HG03066 (cell line): ENCODE measurements at regions not wholly inside any gene's neighbourhood (a gene's known extent, or its start where the extent isn't known, plus 50 kb on each side); places are given as distances from the start of the nearest gene placed in this dataset.

ENCODE experiments used
- ATAC-seq: cut with Tn5 transposase; IDR thresholded peaks from one replicate; pipeline ENCODE4 v1.9.1; 2021; ENCODE audit warnings: low read depth; ENCODE audit not compliant: unreplicated experiment

DNA sequence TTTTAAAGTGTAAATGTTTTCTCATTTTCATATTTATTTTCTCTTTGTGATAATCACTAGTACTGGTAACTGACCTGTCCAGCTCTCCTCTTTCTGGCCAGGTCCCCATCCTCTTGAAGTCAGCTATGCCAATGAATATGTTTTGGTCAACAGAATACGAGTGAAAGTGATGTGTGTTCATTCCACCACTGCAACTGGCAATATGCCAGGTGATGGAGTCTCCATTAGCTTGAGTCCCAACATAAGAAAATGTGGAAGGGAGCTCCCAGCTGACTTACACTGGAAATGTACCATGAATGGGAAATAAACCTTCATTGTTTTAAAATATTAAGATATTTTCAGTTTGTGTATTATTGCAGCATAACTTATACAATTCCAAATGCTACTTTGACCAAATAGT lies 75.8 kb downstream of the CCDC34 start:
- ATAC-seq: no peak

DNA sequence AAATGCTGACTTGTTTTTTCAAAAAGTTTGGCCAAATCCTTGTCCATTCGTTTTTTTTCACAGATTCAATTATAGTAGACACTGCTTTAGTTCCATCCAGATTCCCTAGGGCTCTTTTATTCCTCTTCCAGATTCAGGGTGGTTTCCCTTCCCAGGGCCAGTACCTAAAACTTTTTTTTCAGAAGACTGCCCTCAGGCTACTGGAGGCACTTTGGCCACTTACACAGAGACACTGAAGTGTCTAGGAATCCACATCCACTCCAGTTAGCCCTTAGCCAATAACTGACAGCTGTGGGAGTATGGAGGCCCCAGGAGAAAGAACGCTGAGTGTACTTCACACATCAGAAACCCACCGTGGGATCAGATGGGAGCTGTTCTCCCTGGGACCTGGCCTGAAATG lies 77.3 kb downstream of the CCDC34 start:
- no peak for ATAC-seq

DNA sequence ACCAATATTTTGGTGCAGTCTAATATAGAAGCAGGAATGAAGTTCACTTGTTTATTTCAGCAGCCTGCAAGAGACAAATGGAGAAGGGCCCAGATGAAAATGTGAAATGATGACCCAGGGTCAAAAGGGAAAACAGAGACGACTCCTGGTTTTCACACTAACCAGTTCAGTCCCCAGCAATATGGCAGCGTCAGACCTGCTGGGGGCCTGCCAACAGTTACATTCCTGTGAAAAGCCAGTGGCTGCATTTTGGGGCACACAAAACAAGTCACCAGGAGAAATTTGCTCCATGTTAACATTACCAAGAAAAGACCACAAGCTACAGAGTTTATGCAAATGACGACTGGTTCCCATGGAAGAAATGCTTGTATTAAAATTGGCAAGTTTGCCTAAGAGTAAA lies 80.2 kb downstream of the CCDC34 start:
- no peak for ATAC-seq

DNA sequence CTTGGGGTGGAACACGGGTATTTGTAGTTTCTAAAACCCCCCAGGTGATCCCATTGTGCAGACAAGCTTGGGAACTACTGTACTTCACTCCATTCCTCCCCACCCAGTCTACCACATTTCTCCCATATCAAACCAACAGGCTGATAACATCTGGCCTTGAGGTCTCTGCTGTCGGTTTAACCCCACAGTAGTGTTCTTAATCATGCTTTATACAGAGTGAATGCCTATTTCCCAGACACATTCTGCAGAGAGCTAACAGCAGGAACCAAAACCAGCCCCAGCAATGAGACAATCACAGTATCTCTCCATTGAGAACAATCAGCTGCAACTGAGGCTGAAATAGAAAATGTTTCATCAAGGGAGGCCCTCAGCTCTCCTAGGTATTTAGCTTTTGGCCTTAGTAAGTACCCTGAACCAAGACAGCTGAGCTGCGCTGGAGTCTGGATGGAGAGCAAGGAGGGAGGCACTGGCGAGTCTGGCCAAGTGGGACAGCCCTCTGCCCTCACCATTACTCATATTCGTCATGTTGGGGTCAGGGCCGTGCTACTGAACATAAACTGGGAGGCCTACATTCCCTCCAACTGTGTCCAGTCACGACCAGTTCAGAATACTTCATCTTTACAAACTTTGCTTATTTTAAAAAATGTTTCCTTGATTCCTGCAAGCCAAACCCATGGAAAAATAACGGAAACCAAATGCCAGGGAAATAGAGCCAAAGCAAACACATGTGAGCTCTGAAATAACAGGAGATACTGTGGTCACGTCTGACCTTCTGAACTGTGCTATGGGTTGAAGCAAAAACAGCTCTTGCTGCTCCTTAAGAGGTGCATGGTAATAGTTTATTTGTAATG lies 81.0 kb downstream of the CCDC34 start:
- ATAC-seq: no peak

DNA sequence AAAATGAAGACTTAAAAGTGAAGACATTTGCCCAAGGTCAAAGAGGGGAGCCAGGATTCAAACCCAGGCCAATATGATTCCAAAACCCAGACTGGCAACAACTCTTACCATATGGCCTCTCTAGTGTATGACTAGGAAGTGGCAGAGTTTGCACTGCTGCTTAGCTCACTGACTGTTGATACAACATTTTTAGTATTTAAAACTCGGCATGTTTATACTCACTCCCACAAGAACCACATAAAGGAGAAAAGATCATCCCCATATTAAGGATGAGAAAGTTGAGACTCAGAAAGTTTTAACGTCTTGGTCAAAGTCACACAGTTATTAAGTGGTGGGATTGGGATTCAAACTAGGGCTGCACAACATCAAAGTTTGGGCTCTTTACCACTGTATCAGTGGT lies 81.7 kb downstream of the CCDC34 start:
- no peak for ATAC-seq

DNA sequence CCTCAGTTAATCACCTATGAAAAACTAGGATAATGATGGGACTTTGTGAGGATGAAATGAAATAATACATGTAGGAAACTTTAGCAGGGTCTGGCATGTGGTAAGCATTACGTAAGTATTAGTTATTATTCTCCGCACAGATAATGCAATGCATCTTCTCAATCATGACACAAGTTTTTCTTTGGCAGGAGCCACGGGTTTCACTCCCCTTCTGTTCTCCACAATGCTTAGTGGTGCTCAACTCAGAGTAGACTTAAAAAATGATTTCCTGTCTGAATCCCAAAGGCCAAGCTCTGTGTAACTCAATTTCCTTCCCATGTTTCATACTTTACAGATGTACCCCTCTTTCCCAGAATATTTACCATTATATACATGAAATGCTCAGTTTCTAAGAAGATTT lies 82.9 kb downstream of the CCDC34 start:
- ATAC-seq: no peak

DNA sequence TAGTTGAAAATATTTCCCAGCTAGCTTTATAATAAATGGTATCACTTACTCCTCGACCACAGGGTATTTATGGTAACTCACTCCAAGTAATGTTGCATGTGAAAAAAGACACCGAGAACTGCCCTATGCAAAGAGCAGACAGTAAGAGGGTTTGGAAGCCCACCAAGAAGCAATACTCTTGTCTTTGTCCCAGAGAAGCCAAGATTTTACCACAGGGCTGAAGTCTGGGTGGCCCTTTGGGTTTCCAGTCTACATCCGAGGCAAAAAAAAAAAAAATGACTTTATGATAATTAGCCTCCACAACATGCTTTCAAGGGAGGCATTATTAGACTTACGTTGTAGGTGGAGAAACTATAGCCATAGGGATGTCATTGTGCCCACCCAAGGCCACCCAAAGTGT lies 83.6 kb downstream of the CCDC34 start:
- ATAC-seq: no peak

DNA sequence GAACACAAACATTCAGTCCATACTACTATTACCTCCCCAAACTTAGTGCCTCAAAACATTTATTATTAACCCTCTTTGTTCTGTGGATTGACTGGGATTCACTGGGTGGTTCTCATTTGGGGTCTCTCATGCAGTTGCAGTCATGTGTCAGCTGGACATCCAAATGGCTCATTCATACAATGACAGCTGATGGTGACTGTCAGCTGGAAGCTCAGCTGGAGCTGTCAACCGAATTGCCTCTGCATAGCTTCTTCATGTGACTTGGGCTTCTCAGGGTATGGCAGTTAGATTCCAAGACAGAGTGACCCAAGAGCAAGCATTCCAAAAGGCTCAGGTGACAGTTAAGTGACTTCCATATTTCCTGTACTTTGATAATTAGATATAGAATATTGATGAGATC lies 85.2 kb downstream of the CCDC34 start:
- no peak for ATAC-seq

DNA sequence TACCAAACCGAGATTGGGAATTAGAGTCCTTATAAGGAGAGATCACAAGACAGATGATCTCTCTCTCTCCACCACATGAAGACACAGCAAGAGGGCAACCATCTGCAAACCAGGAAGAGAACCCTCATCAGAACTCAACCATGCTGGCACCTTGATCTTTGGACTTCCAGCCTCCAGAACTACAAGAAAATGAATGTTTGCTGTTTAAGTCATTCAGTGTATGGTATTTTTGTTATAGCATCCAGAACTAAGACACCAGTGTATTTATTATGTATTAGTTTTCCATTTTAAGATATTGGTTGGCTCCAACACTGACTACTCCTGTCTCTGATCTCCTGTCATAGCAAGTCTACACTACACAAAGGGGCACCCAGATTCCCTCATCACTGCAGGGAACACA lies 86.9 kb downstream of the CCDC34 start:
- ATAC-seq: no peak

DNA sequence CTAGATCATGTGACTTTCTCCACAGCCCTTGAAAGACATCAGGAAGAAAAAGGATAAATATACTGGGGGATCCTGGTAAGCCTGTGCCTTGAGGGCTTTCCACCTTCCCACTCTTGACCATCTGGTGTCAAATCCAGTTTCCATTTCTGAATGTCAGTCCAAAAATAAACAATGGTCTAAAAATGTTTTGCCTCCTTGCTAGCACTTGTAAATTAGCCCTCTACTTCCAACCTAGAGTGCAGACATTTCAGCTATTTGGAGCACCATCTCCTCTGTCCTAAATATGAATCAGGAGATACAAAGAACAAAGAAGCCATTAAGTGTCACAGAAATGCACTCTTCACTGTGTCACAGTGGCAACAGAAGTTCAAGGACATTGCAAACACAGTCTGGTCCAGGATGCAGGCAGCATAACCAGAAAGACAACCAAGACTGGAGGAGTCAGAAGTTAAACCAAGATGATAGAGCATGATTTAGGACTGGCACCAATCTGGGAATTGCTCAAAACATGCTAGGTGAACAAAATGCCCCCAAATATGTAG lies 88.1 kb downstream of the CCDC34 start:
- ATAC-seq: no peak

DNA sequence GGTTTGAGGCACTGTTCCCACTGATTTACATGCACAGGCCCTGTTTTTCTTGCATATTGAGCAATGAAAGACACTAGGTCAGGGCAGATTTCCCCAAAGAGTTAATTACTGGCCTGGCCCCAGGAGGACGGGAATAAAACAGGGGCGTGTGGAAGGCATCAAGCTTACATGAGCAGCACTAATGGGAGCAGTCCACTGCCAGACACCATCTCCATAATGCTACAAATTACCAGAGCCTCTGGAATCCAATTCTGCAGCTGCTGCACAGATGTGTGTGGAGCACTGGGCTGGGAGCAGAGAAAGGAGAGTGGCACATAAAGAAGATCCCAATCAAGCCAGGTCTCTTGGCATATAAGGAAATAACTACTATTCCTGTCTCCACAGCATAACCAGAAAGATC lies 96.9 kb downstream of the CCDC34 start:
- no peak for ATAC-seq

DNA sequence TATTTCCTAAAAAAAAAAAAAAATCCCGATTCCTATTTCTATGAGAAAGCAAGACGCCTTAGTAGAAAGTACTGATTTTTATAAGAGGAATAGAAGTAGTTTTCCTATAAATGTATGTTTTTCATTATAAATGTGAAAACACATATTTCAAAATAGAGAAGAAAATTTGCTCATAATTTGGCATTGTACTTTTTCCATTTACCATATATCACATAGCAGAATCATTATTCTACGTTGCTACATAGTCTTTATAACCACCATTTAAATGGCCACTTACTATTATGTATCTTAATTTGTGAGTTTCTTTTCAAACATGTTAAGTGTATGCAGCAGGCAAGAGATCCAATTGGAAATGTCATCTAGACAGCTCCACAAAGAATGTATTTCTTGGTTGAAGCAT lies 99.0 kb downstream of the CCDC34 start:
- ATAC-seq: no peak

DNA sequence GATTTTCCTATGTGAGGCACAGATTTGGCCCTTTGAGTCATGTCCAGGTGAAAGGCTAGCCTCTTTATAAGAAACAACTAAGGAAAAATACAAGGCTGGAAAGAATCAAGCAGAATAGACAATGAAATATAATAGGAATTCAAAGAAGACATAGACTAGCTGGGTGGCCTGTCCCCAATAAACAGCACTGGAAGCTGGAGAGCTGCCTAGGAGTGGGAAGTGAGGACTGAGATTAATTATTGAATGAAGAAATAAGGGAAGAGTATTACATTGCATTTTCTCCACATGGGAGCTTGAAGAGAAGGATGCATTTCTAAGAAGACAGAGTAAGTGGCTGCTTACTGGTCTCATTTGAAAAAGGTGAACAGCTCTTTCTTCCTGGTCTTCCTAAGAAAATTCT lies 100.0 kb downstream of the CCDC34 start:
- ATAC-seq: no peak

DNA sequence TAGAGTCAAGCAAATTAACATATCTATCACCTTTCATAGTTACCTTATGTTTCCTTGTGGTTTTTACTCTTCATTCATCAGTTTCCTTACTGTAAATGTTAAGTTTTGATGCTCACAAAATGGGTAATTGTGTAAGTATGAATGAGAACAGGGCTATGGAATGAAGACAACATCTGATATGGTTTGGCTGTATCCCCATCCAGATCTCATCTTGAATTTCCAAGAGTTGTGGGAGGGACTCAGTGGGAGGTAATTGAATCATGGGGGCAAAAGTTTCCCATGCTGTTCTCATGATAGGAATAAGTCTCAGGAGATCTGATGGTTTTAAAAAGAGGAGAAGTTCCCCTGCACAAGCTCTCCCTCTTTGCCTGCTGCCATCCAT lies 107.6 kb downstream of the CCDC34 start:
- ATAC-seq: no peak

DNA sequence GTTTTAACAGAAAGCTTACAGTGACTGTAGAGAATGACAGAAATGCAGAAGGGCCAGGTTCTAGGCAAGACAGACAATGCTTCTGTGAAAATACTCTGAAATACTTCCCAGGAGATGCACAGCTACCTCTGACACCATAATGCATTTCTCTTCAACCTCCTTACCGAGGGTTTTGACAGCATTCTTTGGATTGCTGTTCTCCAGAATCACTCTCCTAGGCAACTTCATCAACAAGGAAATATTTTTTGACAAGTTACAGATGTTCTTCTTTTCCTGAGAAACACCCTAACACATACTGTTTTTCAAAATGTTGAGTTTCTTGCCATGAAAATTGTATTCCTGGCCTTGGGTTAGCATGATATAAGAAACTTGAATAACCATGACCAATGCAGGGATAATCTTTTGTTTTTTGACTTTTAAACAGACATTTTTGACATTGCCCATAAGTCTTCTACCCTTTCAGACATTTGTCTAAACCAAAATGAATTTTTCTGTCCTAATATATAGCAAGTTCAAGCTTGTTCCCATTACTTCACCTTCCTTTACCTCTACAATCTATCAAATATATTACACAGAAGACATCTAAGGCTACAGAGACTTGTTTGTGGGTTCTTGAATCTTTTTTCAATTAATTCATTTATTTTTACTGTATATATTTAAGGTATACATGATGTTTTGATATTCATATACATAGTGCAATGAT lies 108.1 kb downstream of the CCDC34 start:
- no peak for ATAC-seq

DNA sequence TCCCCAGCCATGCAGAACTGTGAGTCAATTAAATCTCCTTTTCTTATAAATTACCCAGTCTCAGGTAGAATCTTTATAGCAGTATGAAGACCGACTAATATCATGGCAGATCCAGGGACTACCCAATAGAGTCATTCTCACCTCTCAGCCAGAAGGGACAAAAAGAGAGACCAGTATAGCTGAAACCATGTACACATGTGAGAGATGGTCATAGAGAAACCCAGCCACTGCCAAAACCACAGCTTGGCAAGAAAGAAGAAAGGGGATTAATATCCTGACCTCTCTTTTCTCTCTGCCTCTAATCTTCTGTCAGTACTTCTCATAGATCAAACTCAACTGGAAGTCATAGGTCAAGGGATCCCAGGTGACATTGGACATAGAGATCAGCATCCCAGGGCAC lies 109.8 kb downstream of the CCDC34 start:
- ATAC-seq: no peak

DNA sequence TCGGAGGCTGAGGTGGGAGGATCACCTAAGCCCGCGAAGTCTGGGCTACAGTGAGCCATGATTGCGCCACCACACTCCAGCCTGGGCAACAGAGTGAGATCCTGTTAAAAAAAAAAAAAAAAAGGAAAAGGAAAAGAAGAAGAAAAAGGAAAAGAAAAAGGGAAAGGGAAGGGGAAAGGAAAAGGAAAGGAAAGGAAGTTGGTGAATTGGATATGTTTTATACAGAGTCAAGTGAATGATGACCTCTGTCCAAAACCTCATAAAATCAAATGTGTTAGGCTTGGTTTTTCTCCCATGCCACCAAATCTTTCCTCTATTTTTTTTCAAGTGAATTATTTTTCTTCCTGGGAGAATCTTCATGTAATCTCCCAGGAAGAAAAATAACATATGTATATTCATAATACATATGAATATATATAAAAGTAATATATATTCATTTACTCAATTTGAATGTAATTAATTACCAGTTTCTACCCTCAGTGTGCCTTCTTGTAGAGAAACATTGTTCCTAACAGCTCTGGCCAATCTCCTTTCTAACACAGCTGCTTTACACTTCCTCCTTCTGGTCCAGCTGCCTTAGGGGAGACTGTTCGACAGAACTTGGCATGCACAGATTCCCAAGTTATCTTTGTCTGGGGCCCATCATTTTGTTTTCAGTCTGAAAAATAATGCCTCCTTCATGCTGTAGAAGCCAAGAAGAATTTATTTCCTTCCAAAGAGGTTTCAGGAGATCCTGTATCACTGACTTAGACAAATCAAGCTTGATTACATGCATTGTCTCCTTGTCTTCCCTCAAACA lies 111.9 kb downstream of the CCDC34 start:
- no peak for ATAC-seq

DNA sequence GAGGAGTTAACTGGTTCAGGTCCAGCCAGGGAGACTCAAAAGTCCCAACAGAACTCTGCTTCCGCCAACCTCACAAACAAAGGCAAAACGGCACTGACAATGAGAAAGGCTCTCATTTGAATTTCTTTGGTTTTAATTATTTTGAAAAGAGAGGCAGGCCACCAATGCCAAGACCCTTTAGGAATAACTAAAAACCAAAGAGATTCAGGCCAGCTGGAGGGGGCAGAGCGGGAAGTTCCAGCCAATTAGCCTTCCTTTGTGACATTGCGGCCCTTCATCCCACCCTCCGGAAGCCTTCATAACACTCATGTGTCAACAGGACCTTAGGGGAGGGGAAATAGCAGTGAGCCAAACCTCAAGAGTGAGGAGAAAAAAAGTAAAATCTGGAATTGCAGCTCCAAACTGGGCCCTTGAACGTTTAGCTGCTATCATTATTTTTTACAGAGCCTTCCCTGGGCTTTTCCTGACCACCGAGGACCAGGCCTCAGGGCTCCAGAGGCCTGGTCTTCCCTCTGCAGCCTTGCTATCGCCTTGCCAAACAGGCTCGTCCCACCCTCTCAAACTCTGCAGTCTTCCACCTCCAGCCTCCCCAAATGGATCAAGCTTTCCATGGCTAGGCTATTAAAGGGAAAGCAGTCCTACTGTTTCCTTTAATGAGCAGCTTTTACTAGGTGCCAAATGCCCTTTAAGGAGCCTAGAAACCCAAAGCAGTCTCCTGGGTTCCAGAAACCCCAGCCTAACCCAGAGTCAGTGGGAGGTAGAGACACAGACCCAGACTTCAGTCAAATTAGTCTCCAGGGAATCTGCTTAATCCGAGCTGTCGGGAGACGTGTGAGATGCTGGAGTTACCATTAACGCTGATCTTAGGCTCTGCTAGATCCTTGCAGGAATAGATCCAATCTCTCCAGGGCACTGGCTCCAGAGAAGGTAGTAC lies 114.2 kb downstream of the CCDC34 start:
- no peak for ATAC-seq

DNA sequence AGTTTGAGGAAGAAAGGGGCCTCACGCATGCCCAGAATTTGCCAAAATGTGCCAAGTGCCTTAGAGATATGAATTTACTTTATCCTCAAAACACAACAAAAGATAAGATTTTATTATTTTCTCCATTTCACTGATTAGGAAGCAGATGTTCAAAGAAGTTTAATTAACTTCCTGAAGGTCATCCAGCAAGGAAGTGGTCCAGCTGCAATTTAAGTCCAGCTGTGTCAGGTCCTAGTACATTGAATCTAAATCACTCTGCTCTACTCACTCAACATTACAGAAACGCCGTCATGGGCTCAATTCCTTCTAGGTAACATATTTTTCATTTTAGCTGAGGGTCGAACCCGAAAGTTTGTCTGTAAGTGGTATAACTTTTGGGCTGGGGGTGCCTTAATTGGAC lies 115.4 kb downstream of the CCDC34 start:
- no peak for ATAC-seq

DNA sequence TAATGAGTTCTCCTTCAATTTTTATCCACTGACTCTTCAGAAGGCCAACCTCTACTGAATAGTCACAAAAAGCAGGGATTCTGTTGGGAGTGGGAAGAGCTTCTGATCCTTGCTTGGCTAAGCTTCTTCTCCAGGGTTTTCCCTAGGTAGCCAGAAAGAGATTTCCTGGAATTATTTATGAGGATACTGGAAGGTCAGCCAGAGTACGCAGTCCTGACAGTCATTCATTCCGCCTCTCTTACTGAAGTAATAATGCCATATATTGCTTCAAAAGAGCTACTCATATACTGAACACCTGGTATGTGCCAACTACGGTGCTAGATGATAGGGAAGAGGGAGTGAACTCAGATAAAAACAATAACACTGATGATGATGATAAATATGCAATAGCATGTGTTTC lies 116.1 kb downstream of the CCDC34 start:
- no peak for ATAC-seq
